Lower leg skin (tissue), 3 donors: ENCODE measurements at regions not wholly inside any gene's neighbourhood (a gene's known extent, or its start where the extent isn't known, plus 50 kb on each side); places are given as distances from the start of the nearest gene placed in this dataset.

Experiments used
- CTCF ChIP-seq, 3 donors: fragments of 450-650 bp; IDR thresholded peaks; one replicate each; pipeline ENCODE4 v1.5.1; 2016; ENCODE audit warnings: antibody characterized with exemption in 3 of 3, mild to moderate bottlenecking in 3 of 3, moderate library complexity in 2 of 3
- POLR2A ChIP-seq, 2 donors: fragments of 450-650 bp; IDR thresholded peaks; one replicate each; pipeline ENCODE4 v1.6.1; 2016 to 2017; ENCODE audit warnings: antibody characterized with exemption in 2 of 2, mild to moderate bottlenecking in 1 of 2, moderate library complexity in 1 of 2

GRCh38 chr6:81864124-81864523 is 111.6 kb upstream of the TENT5A start:
- TF ChIP-seq POLR2A (IDR thresholded peaks at IDR 0.05) (no peak), CTCF (IDR thresholded peaks at IDR 0.05) (no peak)
